Astrocyte (in vitro differentiated cells and primary cell): ENCODE measurements at regions not wholly inside any gene's neighbourhood (a gene's known extent, or its start where the extent isn't known, plus 50 kb on each side); places are given as distances from the start of the nearest gene placed in this dataset.

Experiments used
- DNase-seq: peaks from one replicate; pipeline ENCODE4 v3.0.0-alpha.2; 2010; ENCODE audit warnings: low read depth
- FAIRE-seq: peaks from 2 replicates; lab custom pipeline; 2011; peaks lifted over from hg19 to GRCh38; lab: Jason Lieb, UNC
- H2AFZ ChIP-seq: 2 replicates; pipeline ENCODE4 v1.6.0; 2012; ENCODE audit warnings: low read depth, low read length, inconsistent platforms
- H3K27ac ChIP-seq: 2 replicates; pipeline ENCODE4 v1.5.1; 2011; ENCODE audit warnings: low read depth, low read length, inconsistent platforms
- H3K27me3 ChIP-seq: 2 replicates; pipeline ENCODE4 v1.6.0; 2011; ENCODE audit warnings: low read length, inconsistent platforms; ENCODE audit not compliant: insufficient read depth
- H3K36me3 ChIP-seq: 2 replicates; pipeline ENCODE4 v1.5.1; 2011; ENCODE audit warnings: low read length, inconsistent platforms; ENCODE audit not compliant: insufficient read depth
- H3K4me1 ChIP-seq: 2 replicates; pipeline ENCODE4 v1.5.1; 2011; ENCODE audit warnings: low read length, inconsistent platforms; ENCODE audit not compliant: insufficient read depth
- H3K4me2 ChIP-seq: 2 replicates; pipeline ENCODE4 v1.6.0; 2012; ENCODE audit warnings: low read length, inconsistent platforms
- H3K4me3 ChIP-seq: 2 replicates; pipeline ENCODE4 v1.5.1; 2011; ENCODE audit warnings: low read depth, mild to moderate bottlenecking, low read length, inconsistent platforms; ENCODE audit not compliant: insufficient read depth
- H3K79me2 ChIP-seq: 2 replicates; pipeline ENCODE4 v1.6.0; 2012; ENCODE audit warnings: mild to moderate bottlenecking, low read length, inconsistent platforms; ENCODE audit not compliant: insufficient read depth
- H3K9ac ChIP-seq: 2 replicates; pipeline ENCODE4 v1.6.0; 2012; ENCODE audit warnings: mild to moderate bottlenecking, low read length, inconsistent platforms
- H3K9me3 ChIP-seq: 2 replicates; pipeline ENCODE4 v1.5.1; 2012; ENCODE audit warnings: low read depth, mild to moderate bottlenecking, low read length, inconsistent platforms; ENCODE audit not compliant: insufficient read depth
- H4K20me1 ChIP-seq: 2 replicates; pipeline ENCODE4 v1.6.0; 2012; ENCODE audit warnings: low read length, inconsistent platforms; ENCODE audit not compliant: insufficient read depth
- H3K27ac Mint-ChIP-seq: one replicate; pipeline ENCODE4 v1.8.0; 2021; ENCODE audit warnings: mild to moderate bottlenecking, mixed read lengths; ENCODE audit not compliant: unreplicated experiment
- H3K27me3 Mint-ChIP-seq: one replicate; pipeline ENCODE4 v1.8.0; 2021; ENCODE audit warnings: low read depth, mixed read lengths; ENCODE audit not compliant: unreplicated experiment
- H3K36me3 Mint-ChIP-seq: one replicate; pipeline ENCODE4 v1.8.0; 2021; ENCODE audit warnings: low read depth, mixed read lengths; ENCODE audit not compliant: unreplicated experiment
- H3K4me1 Mint-ChIP-seq: one replicate; pipeline ENCODE4 v1.8.0; 2021; ENCODE audit warnings: low read depth, mixed read lengths; ENCODE audit not compliant: unreplicated experiment
- H3K4me3 Mint-ChIP-seq: one replicate; pipeline ENCODE4 v1.8.0; 2021; ENCODE audit warnings: mild to moderate bottlenecking, moderate library complexity, mixed read lengths; ENCODE audit not compliant: unreplicated experiment
- H3K9me3 Mint-ChIP-seq: one replicate; pipeline ENCODE4 v1.8.0; 2021; ENCODE audit warnings: mild to moderate bottlenecking, mixed read lengths; ENCODE audit not compliant: unreplicated experiment
- CTCF ChIP-seq: IDR thresholded peaks from 2 replicates; pipeline ENCODE4 v1.5.1; 2011; ENCODE audit warnings: low read depth, mild to moderate bottlenecking, inconsistent platforms, low read length, moderate library complexity; ENCODE audit not compliant: insufficient read depth
- EZH2 ChIP-seq: IDR thresholded peaks from 2 replicates; pipeline ENCODE4 v1.6.1; 2012; ENCODE audit warnings: mild to moderate bottlenecking, low read length, inconsistent platforms; ENCODE audit not compliant: insufficient read depth

GRCh38 chr6:82032444-82032843, 215.1 kb downstream of the IBTK start:
- Histone ChIP-seq H3K9ac (no peak overlapping the region), H3K9me3 (no peaks in the 10 kb centered on the region), H3K27ac (no peak overlapping the region), H2AFZ (no peak overlapping the region), H3K79me2 (no peaks in the 10 kb centered on the region), H3K36me3 (no peaks in the 10 kb centered on the region), H3K4me3 (no peak overlapping the region), H3K4me2 (no peak overlapping the region), H3K27me3 (no peaks in the 10 kb centered on the region), H3K4me1 (peaks cover 2% of the 10 kb centered on the region), H4K20me1 (no peaks in the 10 kb centered on the region)
- FAIRE-seq (no peak), DNase-seq (no peak)
- no peak for TF ChIP-seq CTCF
- no peak for TF ChIP-seq EZH2
- H3K4me1 Mint-ChIP-seq, result peaks cover 16% of the 10 kb centered on the region
- H3K4me3 Mint-ChIP-seq, result no peak overlapping the region
- H3K9me3 Mint-ChIP-seq, result no peaks in the 10 kb centered on the region
- no peaks in the 10 kb centered on the region for H3K36me3 Mint-ChIP-seq
- no peaks in the 10 kb centered on the region for H3K27me3 Mint-ChIP-seq
- H3K27ac Mint-ChIP-seq, result no peak overlapping the region

- Histone ChIP-seq H4K20me1 (no peaks in the 10 kb centered on the region), H3K4me2 (no peak overlapping the region), H2AFZ (peak overlapping the region; percentile 8), H3K79me2 (no peaks in the 10 kb centered on the region), H3K4me1 (peaks cover 2% of the 10 kb centered on the region), H3K27ac (no peak overlapping the region), H3K36me3 (no peaks in the 10 kb centered on the region), H3K9me3 (no peaks in the 10 kb centered on the region), H3K4me3 (no peak overlapping the region), H3K27me3 (no peaks in the 10 kb centered on the region), H3K9ac (no peak overlapping the region)
- no peak for TF ChIP-seq CTCF
- TF ChIP-seq EZH2, result no peak
- FAIRE-seq (no peak), DNase-seq (no peak)
- Mint-ChIP-seq H3K36me3 (no peaks in the 10 kb centered on the region), H3K4me1 (peaks cover 16% of the 10 kb centered on the region), H3K4me3 (no peak overlapping the region), H3K27ac (peak overlapping the region; percentile 28), H3K9me3 (no peaks in the 10 kb centered on the region), H3K27me3 (no peaks in the 10 kb centered on the region)
These were observed 216.6 kb downstream of the IBTK start for GRCh38 chr6:82030761-82031503.

- FAIRE-seq (peak; percentile 13), DNase-seq (no peak)
- H3K4me1 Mint-ChIP-seq, result peaks cover 16% of the 10 kb centered on the region
- no peaks in the 10 kb centered on the region for H3K27me3 ChIP-seq
- no peaks in the 10 kb centered on the region for H3K36me3 ChIP-seq
- H3K9me3 ChIP-seq, result no peaks in the 10 kb centered on the region
- H3K27ac Mint-ChIP-seq, result no peak overlapping the region
- TF ChIP-seq EZH2 (no peak), CTCF (no peak)
- no peaks in the 10 kb centered on the region for H3K36me3 Mint-ChIP-seq
- no peaks in the 10 kb centered on the region for H4K20me1 ChIP-seq
- no peak overlapping the region for H3K27ac ChIP-seq
- H3K4me3 Mint-ChIP-seq, result no peak overlapping the region
- no peak overlapping the region for H3K4me3 ChIP-seq
- H3K4me1 ChIP-seq, result peaks cover 2% of the 10 kb centered on the region
- H3K9ac ChIP-seq, result no peak overlapping the region
- H2AFZ ChIP-seq, result peak overlapping the region; percentile 8
- H3K4me2 ChIP-seq, result no peak overlapping the region
- no peaks in the 10 kb centered on the region for H3K9me3 Mint-ChIP-seq
- H3K27me3 Mint-ChIP-seq, result no peaks in the 10 kb centered on the region
- no peaks in the 10 kb centered on the region for H3K79me2 ChIP-seq
These were observed 217.2 kb downstream of the IBTK start for GRCh38 chr6:82030301-82030700.
